T-helper 2 cell (primary cell): ENCODE measurements at regions not wholly inside any gene's neighbourhood (a gene's known extent, or its start where the extent isn't known, plus 50 kb on each side); places are given as distances from the start of the nearest gene placed in this dataset.

Experiments used
- DNase-seq, 5 experiments: peaks; one replicate each; pipeline versions ENCODE4 v3.0.0 to v3.0.0-alpha.2; 2012 to 2022

GRCh38 chr10:131694168-131694780 lies 206.5 kb upstream of the PPP2R2D start:
- DNase-seq = no peak

- no peak for DNase-seq
Observed at GRCh38 chr10:131694781-131695495, 205.9 kb upstream of the PPP2R2D start.

- DNase-seq = no peak
Observed at GRCh38 chr10:131695496-131696165, 205.2 kb upstream of the PPP2R2D start.

GRCh38 chr10:131697476-131698128 lies 203.2 kb upstream of the PPP2R2D start:
- no peak for DNase-seq

- no peak for DNase-seq
Observed at GRCh38 chr10:131698232-131698631, 202.6 kb upstream of the PPP2R2D start.

GRCh38 chr10:131698986-131699385 lies 201.8 kb upstream of the PPP2R2D start:
- no peak for DNase-seq

- DNase-seq = no peak
Observed at GRCh38 chr10:131700032-131700431, 200.8 kb upstream of the PPP2R2D start.

- no peak for DNase-seq
Observed at GRCh38 chr10:131700506-131700905, 200.3 kb upstream of the PPP2R2D start.

- no peak for DNase-seq
Observed at GRCh38 chr10:131701131-131701947, 199.5 kb upstream of the PPP2R2D start.

GRCh38 chr10:131702531-131703356 lies 198.1 kb upstream of the PPP2R2D start:
- DNase-seq = no peak

- no peak for DNase-seq
Observed at GRCh38 chr10:131703541-131703940, 197.3 kb upstream of the PPP2R2D start.

- no peak for DNase-seq
Observed at GRCh38 chr10:131703941-131704340, 196.9 kb upstream of the PPP2R2D start.

- DNase-seq = no peak
Observed at GRCh38 chr10:131706476-131706875, 194.3 kb upstream of the PPP2R2D start.

GRCh38 chr10:131706952-131707351 lies 193.9 kb upstream of the PPP2R2D start:
- DNase-seq = no peak

- DNase-seq = no peak
Observed at GRCh38 chr10:131708225-131708880, 192.5 kb upstream of the PPP2R2D start.

- DNase-seq = no peak
Observed at GRCh38 chr10:131710142-131710861, 190.5 kb upstream of the PPP2R2D start.

GRCh38 chr10:131722121-131722520 lies 178.7 kb upstream of the PPP2R2D start:
- DNase-seq = no peak

GRCh38 chr10:131722525-131723264 lies 178.1 kb upstream of the PPP2R2D start:
- no peak for DNase-seq

GRCh38 chr10:131723297-131724168 lies 177.3 kb upstream of the PPP2R2D start:
- no peak for DNase-seq
